ENCODE measurements at regions not wholly inside any gene's neighbourhood (a gene's known extent, or its start where the extent isn't known, plus 50 kb on each side); places are given as distances from the start of the nearest gene placed in this dataset.

DNA sequence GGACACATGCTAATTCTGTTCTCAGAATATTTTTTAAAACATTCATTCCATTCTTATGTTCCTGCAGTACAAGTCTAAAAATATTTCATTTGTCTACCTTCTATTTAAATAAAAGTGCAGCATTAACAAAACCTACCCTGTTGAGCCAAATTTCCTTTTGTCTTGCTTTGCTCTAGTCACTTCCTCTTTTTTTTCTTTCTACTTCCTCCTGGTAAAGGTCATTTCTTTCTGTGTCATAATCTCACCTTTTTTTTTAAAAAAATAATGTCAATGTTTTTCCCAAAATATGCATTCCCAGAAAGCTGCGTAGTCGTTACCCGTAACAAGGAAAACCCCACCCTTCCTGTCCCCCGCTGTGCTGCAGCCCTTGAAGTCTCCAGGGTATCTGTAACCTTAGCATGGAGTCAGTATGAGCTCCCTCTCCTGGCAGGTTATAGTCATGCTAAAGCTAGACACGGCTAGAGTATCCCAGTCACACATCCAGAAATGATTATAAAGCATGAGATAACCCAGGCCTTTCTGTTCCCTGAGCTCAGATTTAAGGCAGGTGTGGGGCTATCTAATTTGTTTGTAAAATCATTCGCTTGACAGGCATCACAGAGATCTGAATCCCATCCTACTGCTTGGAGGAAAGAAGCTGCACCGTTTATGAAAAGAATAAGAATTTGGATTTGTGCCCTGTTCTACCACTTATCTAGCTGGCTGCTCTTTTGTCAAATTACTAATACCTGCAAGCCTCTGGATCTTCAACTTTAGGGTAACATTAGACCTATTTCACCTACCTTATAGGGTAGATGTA, 51.1 kb upstream of the EED start:
- peak; percentile 86 for DNase-seq

DNA sequence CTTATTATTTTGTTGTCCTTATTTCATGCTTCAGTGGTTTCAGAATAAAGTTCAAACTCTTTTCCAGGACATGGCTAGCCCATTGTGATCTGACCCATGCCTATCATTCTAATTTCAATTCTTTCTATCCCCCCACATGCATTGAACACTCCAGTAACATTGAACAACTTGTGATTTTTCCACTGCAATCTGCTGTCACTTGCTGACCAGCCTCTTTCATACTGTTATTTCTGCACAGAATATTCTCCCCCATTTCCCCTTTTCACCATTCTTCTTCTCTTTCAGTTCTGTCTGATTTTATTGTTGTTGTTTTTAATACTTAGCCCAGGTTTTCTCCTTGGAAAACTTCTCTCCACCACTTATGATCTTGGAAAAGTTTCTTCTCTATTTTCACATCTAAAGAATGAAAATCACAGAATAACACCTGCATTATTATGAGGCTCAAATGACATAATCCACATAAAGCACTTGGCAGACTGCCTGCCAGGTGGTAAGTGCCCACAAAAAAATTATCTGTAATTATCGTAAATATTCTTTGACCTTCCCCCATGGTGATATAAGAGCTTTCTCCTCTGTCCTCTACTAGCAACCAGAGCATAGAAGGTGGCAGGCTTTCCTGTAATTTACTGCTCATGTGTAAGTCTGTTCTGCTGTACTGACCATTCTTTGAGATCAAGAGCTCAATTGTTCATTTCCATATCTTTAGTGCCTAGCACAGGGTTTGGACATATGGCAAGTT, 51.9 kb upstream of the EED start:
- no peak for DNase-seq

DNA sequence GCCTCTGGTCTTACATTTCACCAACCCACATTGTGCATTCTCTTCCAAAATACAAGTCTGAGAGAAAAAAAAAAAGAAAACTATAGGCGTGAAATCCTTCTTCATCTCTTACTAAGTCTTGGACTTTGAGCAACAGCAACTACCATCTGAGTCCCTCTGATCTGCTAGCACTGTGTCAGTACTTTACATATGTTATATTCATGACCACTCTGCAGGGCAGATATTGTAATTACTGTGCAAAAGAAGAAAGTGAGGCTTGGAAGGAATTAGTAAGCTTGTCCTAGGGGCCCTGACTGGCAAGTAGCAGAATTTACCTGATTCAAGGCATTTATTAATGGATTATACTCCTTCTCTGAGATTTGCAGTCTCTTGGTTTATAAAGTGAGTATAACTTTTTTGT, 52.7 kb upstream of the EED start:
- DNase-seq, result no peak

DNA sequence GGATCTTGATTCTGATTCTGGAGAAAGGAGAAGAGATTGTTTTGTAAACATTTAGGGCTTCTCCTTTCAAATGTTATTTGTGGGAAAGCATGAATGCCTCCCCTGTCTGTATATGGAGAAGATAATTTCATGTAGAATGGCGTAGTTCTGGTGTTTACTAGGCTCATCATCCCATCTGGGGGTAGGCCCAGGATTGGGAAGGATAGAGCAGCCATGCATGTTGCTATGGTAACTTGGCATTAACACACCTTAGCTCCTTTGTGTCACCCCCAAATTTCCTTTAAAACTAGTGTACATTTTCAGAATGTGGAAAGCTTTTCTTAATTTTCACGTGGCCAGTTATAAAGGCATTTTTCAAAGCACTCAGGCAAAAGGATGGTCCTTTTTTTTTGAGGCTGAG, 57.5 kb upstream of the EED start:
- DNase-seq, result no peak

DNA sequence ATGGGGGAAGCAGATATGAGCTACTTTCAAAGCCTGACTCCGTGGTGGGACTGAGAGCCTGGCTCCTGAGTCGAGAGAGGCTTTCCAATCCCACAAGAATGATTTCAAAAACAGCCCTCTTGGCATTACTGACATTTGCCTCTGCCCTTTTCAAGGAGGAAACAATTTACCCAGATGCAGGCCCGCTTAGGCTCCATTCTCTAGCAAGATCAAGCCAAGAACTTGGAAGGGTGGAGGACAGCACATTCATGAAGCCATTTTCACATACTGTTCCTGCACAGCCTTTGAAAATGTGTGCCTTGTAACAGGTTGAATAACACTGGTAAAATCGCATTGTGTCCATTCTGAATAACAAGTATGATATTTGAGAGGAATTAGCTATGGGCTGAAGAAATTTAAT, 58.2 kb upstream of the EED start:
- no peak for DNase-seq

DNA sequence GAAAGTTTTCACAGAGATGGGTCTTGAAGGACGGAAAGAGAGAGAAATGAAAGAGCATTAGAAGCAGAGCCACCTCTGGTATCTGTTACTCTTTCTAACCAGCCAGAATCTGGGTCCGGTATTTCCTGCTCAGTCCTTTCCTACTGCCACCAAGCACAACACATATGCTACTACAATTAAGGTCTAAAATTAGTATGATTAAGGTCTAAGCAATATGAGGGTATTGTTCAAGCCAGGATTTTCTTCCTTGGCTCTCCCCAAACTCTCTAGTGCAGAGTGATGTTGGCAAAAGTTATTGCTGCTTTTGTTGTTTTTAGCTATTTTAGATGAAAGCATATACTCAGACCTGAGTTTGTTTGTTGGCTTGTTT, 59.2 kb upstream of the EED start:
- no peak for DNase-seq

DNA sequence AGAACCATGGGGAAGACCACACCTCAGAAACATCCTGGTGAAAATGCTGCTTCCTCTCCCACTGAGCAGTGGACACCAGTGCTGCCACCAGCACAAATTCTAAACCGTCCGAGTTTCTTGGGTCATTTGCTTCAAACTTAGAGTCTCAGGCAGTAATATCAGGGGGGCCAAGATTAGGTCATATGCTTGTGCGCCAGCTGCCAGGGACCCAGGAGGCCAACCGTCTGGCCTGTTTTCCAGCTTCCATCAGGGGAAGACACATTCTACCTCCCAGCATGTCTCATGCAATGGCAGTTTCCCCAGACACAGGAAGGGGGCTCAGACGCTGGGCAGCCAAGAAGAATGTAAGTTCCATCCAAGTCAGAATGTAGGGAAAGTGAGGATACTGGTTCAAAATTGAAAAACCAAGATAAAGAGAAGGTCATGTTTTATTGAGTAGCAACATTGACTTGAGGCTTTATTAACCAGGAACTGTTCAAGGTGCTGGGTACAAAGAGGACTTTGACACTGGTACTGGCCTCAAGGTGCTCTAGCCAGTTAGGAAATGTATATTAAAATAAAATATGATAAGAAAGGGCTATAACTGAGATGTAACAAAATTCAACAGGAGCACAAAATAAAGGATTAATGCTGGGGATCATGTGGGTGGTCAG, 59.7 kb upstream of the EED start:
- no peak for DNase-seq

GRCh38 chr11:86183694-86184093, 60.9 kb upstream of the EED start:
- DNase-seq, result peak; percentile 67

DNA sequence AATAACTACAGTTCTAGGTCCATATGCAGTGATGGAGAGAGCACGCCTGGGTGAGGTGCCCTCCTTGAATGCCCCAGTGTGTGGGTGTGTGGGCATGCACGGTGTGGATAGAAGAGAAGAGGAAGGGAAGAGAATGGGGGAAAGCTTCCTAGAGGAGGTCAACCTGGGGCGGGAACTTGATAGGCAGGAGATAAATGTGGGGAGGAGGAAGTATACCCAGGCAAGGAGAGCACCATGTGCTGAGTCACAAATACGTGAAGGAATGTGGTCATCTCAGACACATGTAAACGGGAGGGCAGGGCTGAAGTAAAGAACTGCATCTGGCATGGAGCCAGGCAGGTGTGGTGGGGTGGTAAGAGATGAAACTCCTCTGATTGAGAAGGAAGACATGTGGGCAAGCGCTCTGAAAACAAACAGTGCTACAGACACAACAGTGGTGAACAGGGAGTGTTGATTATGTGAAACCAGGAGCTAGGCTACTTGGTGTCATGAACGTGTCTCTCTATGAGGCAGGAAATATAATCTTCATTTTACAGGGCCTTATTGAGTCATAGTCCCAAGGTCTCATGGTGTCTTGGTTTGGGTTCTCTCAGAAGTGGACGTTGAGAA, 61.5 kb upstream of the EED start:
- no peak for DNase-seq

- no peak for DNase-seq
These were observed 63.2 kb upstream of the EED start for GRCh38 chr11:86181379-86181778.

GRCh38 chr11:86180851-86181250, 63.7 kb upstream of the EED start:
- no peak for DNase-seq

GRCh38 chr11:86180423-86180822, 64.1 kb upstream of the EED start:
- DNase-seq, result no peak

DNA sequence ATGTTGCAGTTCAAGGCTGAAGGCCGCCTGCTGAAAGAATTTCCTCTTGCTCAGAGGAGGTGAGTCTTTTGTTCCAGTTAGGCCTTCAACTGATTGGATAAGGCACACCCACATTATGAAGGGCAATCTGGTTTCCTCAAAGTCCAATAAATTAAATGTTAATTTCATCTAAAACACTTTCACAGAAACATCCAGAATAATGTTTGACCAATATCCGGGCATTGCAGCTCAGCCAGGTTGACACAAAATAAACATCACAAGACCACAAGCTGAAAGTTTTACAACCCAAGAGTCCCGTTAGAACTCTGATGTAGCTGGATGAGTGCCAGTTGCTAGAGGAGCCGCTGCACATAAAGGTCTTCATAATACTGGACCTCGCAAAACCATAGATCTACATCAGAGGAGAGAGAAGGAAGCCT, 64.9 kb upstream of the EED start:
- no peak for DNase-seq

DNA sequence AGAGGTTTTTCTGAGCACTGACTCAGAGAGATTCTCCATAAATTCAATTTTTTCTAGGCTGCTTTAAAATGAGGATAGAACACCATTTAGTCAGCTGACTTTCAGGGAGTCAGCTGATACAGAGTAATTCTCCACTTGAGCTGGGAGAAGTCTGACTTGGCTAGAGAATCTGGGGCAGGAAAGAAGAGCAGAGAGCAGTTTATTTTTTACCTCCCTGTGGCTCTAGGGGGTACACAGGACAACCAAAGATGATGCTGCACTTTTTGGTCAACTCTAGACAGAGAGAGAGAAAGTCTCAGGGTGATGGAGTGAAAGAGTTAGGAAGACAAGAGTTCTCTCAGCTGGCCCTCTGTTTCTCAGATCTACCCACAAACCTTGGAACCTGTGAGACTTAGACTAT, 67.3 kb upstream of the EED start:
- DNase-seq, result no peak

DNA sequence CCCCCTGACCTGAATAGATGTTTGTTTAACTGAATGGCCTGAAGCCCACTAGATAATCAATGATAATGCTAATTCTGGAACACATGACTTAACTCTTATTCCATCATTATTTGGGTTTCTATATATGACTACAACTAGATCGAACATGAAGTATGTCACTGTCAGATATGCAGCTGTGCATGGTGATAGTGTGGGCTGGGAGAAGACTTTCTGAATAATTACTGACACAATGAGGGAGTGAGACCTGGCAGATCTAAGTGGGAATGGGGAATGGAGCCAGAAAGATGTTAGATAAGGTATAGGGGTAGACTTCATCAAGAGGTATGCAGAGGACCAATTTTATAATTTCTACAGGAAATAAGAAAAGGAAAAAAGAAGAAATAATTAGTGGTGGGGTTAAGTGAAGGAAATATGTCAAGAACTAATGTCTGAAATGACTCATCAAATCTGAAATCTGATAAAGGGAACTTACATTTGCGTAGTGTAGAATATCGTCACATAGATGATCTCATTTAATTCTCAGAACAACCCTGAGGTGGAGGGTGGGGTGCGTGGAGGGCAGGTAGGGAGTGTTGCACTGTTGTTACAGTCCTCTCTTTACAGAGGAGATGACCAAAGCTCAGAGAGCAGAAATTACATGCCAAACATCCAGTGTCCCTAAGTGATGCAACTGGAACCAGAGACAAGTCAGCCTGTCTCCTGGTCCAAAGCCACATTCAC, 68.2 kb upstream of the EED start:
- no peak for DNase-seq

DNA sequence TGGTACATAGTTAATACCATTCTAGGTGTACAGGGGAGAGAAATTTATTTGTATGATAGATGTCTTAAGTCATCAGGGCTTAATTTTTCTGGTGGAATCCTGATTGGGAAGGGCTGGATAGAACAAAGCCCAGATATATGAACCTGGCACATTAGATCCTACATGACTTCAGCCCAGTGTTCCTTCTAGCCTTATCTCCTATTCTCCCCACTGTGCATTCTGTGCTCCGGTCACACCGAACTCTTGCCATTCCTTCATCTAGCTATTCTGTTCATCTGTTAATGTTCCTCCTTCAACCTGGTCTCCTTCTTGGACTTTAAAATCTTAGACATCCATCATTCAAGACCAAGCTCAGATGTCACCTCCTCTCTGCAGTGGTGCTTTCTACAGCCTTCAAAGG, 68.9 kb upstream of the EED start:
- DNase-seq, result no peak

GRCh38 chr11:86175191-86175590, 69.4 kb upstream of the EED start:
- no peak for DNase-seq

GRCh38 chr11:86174101-86175046, 70.2 kb upstream of the EED start:
- DNase-seq, result peak; percentile 92

DNA sequence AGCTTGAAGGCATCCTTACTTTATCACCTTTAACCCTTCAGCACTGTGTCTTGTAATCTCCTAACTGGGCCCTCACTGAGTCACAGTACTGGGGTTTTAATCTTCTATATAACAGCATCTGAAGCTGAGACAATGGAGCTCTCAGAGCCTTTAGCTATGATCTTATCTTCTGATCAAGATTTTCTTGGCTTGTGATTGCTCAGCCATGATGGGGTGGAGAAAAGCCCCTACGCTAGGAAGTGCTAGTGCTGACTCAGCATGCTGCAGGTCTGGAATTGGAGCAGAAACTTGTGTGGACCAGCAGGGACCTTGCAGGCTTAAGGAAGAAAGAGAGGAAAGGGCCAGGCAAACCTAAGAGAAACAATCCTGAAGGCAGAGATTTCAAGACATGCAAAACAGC, 71.7 kb upstream of the EED start:
- no peak for DNase-seq

- DNase-seq, result no peak
These were observed 72.9 kb upstream of the EED start for GRCh38 chr11:86171627-86172026.

- DNase-seq, result no peak
These were observed 76.9 kb upstream of the EED start for GRCh38 chr11:86167499-86168164.
